Stimulated activated CD4-positive, alpha-beta T cell treated with anti-CD3 and anti-CD28 coated beads, TNF-alpha, amount 100 ng/mL, for 4 hours (primary cell): ENCODE measurements at regions not wholly inside any gene's neighbourhood (a gene's known extent, or its start where the extent isn't known, plus 50 kb on each side); places are given as distances from the start of the nearest gene placed in this dataset.

ENCODE experiments used
- DNase-seq, 3 experiments: peaks; one replicate each; pipeline ENCODE4 v3.0.0-alpha.2; 2020; ENCODE audit warnings: low read depth in 3 of 3

GRCh38 chr2:205902041-205902899 lies 183.7 kb downstream of the INO80D start:
- DNase-seq, result no peak

GRCh38 chr2:205901491-205901890 lies 184.5 kb downstream of the INO80D start:
- DNase-seq, result no peak

GRCh38 chr2:205898744-205899143 lies 187.2 kb downstream of the INO80D start:
- DNase-seq, result no peak

GRCh38 chr2:205895981-205896655 lies 189.9 kb downstream of the INO80D start:
- no peak for DNase-seq

GRCh38 chr2:205892665-205893259 lies 193.2 kb downstream of the INO80D start:
- DNase-seq, result no peak

- DNase-seq, result no peak
Observed at GRCh38 chr2:205892251-205892655, 193.7 kb downstream of the INO80D start.

- DNase-seq, result no peak
Observed at GRCh38 chr2:205889114-205889513, 196.9 kb downstream of the INO80D start.

GRCh38 chr2:205887637-205888036 lies 198.3 kb downstream of the INO80D start:
- DNase-seq, result no peak

- peak; percentile 11 to 28 (median 17) for DNase-seq
Observed at GRCh38 chr2:205885492-205886099, 200.4 kb downstream of the INO80D start.

- no peak for DNase-seq
Observed at GRCh38 chr2:205883965-205884364, 201.7 kb downstream of the NRP2 start.

- DNase-seq, result no peak
Observed at GRCh38 chr2:205882806-205883425, 200.6 kb downstream of the NRP2 start.

- DNase-seq, result no peak
Observed at GRCh38 chr2:205880048-205880447, 197.7 kb downstream of the NRP2 start.

GRCh38 chr2:205878999-205879762 lies 196.9 kb downstream of the NRP2 start:
- no peak for DNase-seq

- no peak for DNase-seq
Observed at GRCh38 chr2:205877496-205877895, 195.2 kb downstream of the NRP2 start.

GRCh38 chr2:205876127-205876526 lies 193.8 kb downstream of the NRP2 start:
- no peak for DNase-seq

GRCh38 chr2:205872716-205873115 lies 190.4 kb downstream of the NRP2 start:
- no peak for DNase-seq

GRCh38 chr2:205869439-205869838 lies 187.1 kb downstream of the NRP2 start:
- DNase-seq, result no peak

- DNase-seq, result no peak
Observed at GRCh38 chr2:205868773-205869333, 186.6 kb downstream of the NRP2 start.

GRCh38 chr2:205868053-205868452 lies 185.8 kb downstream of the NRP2 start:
- DNase-seq, result no peak

- DNase-seq, result no peak
Observed at GRCh38 chr2:205867371-205867770, 185.1 kb downstream of the NRP2 start.
